DMS114 treated with DMSO at 0.1 percent for 48 hours (cell line): ENCODE measurements at regions not wholly inside any gene's neighbourhood (a gene's known extent, or its start where the extent isn't known, plus 50 kb on each side); places are given as distances from the start of the nearest gene placed in this dataset.
"Not testable (repeated sequence)": the region's sequence is repeated elsewhere in the genome, so short reads cannot be mapped to it uniquely, and the experiment has no call there.

Experiments used
- DNase-seq: peaks from one replicate; lab custom pipeline; 2025; ENCODE audit not compliant: unreplicated experiment; lab: John Stamatoyannopoulos, UW

DNA sequence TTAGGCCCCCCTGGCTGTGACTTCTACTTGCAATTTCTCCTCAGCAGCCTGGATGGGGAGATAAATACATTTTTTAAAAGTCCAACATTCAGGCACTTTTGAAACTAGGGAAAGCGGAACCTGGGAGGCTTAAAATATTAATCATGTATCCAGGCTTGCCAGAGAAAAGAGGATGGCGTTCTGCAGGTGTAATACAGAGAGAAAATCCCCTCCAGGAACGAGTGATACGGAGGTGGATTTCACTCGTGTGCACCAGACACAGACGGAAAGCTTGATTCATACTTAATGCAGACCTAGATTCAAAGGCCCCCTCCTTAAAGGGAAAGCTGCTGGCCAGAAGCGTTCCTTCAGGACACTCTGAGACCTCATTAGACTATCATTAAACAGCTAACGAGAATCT, 354.0 kb upstream of the BOD1L1 start:
- no peak for DNase-seq

DNA sequence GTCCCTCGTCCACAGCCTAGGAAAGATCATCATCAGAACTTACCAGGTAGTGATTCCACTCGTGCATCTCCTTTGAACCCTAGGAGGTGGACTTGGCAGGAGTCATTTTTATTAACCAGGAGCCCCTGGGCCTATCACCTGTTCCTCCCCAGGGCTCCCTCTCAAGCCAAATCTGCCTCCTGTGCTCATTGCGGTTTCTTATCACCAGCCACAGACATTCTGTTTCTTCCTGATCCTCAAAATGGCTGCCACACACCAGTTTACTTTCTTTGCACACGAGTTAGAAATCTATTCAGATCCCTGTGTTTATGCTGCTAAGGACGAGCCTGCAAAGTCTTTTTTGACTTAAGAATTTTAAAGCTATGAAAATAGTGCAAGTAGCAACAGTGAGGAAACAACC, 354.5 kb upstream of the BOD1L1 start:
- no peak for DNase-seq

DNA sequence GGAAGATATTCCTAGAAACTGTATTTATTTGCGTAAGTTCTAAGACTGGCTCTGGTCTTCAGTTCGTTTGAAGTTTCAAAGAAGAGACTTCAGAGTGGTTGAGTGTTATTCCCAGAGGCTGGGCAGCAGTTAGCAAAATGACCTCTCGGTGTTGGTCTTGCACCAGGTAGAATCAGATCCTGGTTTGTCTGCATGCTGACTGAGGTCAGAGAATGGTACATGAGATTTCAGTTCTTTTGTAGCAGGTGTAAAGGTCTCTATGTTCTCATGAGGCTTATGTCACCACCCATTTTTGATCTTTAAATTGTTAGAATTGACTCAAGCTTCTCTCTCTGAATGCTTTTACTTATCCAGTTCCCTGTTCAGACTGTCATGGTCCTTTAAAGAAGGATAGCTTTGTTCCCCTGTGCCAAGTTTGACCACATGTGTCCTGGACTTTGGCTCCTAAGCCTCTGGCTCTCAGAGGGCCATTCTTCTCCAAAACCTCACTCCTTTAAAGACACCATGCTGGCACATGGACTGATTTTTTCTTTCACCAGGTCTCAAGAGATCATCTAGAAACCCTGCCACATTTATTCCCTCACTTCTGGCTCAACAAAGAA, 355.8 kb upstream of the BOD1L1 start:
- DNase-seq: no peak

DNA sequence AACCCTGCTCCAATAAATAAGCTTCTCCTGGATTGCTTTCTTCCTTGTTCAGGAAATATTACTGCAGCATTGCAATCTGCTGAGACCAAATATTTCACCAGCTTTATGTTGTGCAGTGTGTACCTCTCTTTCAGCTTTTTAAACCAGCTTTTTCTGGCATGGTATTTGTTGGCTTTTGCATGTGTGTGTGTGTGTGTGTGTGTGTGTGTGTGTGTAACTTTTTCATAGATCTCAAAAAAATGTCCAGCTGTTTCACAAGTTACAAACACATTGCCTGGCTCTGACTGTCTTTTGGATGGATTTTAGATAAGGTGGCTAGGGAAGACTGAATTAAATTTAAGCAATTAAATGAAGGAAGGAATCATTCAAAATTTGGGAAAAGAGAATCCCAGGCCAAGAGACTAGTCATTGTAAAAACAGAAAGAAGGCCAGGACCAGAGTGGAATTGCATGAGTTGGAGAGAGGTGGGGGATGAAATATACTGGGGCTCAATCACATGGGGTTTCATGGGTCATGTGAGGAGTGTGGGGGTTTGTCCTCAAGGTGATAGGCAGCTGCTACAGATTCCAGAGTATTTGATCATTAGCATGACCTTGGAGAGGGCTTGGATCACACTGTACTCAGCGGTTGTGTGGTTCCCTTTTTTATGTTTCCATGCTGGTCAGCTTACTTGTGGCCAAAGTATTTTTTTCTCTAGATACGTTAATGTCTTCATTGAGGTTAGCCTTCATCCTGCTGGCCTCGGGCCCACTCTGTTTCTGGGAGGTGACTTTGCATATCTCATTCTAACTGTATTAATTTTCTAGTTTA, 357.7 kb upstream of the BOD1L1 start:
- no peak for DNase-seq

DNA sequence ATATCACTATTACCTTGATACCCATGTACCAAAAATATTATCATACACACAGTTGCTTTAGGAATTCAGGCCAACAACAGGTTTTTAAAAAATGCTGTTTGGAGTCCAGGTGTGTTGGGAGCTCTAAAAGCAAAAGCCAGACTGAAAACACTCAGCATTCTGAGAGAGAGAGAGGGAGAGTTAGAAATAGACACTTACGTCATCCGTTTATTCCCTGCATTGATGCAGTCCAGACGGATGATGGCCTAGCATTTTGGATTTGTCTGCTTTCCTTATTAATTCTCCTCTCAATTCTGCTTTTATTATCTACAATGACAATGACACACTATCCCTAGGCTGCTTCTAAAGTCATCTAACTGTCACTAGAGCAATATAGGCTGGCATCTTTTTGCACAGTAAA, 358.3 kb upstream of the BOD1L1 start:
- no peak for DNase-seq

DNA sequence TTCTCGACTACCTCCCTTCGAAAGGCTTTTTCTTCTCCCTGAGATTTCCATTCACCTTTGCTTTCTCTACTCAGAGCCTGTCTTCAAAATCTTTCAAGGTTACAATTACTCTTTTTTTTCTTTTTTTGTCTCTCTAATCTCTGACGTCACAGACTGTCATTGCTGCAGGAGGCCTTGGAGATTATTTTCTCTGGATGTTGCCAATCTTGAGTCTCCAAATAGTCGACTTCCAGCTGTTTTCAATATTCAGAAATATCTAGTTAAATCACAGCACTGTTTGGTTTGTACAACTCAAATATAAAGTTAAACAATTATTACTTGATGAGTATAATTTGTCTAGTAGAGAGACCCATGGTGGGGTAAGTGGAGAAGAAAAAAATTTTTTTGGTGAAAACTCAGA, 359.0 kb upstream of the BOD1L1 start:
- DNase-seq: no peak

- DNase-seq: no peak
These were observed 361.1 kb upstream of the BOD1L1 start for GRCh38 chr4:13988353-13989305.

- DNase-seq: no peak
These were observed 362.0 kb upstream of the BOD1L1 start for GRCh38 chr4:13989501-13989900.

DNA sequence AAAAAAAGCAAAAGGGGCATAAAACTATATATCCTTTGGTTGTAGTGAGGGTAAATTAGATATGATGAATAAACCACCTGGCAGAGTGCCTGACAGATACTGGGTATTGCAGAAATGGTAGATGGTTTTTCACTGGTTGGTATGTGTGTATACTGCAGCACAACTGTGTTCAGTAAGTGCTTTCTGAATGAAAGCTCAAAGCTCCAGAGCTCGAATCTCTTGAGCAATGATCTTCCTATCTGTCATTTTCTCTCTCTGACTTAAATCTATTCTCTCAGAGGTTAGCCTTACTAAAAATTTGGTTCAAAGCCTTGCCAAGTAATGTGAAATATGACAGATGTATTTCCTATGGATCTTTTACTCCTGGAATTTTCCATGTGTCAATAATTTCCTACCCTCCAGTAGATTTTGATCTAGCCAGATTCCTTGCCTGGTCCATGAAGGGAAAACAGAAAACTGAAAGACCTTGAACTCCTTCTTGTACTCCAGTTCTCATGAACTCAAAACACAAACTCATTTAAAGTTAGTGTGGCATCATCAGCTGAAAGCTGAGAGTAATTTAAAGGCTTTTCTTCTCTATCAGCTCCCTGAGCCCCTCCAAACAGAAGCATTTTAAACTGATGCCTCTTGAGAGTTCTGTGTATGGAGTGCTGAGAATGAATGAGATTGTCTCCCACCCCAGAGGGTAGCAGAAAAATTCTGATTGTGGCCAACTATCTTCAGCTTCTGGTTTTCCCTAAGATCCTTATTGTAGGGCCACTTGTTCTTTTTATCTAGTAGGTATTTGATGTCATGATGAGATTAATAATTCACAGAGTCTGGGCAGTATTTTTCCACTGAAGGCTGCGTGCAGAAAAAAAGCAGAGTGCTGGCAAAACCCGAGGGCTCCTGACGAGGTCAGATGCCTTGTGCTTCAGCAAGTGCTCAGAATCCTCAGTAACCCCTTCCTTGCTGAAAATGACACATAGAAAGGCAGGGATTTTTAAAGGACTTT, 363.4 kb upstream of the BOD1L1 start:
- no peak for DNase-seq

DNA sequence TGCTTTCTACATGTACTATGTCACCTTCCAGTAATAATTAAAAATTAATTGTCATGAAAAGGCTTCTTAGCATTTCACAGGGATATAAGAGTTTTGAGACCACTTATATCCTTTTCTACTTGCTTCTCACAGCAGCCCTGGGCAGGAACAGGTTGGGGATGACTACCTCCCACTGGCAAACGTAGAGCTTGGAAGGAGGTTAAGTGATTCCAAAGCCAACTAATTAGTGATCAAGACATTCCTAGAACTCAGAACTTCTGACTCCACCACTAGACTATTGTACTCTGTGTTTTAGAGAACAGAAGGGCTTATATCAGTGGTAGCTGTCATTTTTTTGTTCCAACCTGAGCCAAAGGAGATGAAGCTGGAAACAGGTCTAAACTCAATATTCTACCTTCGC, 364.5 kb upstream of the BOD1L1 start:
- no peak for DNase-seq

DNA sequence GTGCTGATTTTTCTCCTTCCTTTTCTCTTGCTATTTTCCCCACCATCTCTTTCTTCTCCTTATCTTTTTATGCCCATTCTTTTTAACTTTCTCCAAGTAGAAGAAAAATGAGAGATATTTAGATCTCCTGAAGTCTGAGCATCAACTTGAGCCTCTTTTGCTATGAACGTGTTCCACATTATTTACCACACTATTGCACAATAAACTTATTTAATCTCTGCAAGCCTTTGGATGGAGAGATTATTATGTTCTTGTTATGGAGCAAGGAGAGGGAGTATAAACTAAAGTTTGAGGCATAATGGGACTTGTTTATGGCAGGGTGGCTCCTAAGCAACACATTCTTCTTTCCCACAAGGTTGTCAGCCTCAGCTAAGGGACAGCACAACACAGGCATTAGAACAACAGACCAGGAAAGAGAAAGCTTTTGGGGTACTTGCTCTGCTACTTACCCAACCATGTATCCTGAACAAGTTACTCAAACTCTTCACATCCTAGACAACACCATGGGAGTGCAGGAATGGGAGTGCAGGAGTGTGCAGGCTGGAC, 365.5 kb upstream of the BOD1L1 start:
- no peak for DNase-seq

DNA sequence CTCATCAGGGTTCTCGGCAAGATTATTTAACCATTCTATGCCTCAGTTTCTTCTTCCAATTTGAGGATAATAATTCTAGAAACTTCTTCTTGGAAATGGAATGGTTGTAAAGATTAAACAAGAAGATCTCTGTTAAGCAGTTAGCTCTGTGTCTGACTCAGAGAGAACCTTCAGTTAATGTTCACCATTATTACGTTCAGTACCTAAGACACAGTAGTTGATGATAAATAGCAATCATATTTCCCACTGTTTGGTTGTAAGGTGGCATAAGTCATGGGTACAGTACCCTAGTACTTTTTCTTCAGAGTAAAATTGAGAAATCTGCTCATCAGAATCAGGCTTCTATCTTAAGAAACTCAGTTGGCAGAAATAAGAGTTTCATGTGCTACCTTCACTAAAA, 366.5 kb upstream of the BOD1L1 start:
- DNase-seq: no peak

- no peak for DNase-seq
These were observed 371.4 kb upstream of the BOD1L1 start for GRCh38 chr4:13998850-13999445.

DNA sequence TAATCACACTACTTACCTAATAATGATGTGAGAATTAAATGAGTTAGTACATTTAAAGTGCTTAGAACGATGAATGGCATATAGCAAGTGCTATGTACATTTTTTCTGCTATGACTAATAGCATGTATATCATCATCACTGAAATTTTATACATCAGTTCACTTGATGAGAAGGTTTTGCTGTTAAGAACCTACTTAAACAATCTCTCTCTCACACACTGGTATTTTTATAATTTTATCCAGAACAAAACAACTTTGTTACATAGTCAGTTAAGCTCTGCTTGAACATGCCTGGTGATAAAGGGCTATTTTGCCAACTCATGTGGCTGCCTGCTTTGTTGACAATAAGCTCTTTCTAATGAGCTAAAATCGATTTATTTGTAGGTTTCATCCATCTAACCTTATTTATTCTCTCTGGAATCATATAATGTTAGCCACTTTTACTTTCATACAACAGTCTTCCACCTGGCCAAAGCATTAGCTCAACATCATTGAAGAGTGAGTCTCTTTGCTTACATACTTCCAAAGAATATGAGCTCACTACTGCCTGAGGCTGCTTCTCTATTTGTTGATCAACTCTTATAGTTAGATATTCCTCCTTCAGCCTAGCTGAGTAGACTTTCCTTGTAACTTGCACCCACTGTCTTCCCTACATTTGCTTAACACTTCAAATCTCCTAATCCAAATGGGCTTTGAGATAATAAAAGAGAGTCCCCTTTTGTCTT, 372.7 kb upstream of the BOD1L1 start:
- DNase-seq: no peak

DNA sequence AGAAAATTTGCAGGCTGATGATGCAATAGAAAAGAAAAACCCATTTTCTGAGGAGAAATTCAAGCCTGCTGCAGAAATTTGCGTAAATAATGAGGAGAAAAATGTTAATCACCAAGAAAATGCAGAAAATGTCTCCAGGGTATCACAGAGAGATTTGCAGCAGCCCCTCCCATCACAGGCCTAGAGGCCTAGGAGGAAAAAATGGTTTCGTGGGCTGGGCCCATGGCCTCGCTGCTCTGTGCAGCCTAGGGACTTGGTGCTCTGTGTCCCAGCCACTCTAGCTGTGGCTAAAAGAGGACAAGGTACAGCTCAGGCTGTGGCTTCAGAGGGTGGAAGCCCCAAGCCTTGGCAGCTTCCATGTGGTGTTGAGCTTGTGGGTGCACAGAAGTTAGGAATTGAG, 374.8 kb upstream of the BOD1L1 start:
- DNase-seq: not testable (repeated sequence)

- no peak for DNase-seq
These were observed 381.0 kb upstream of the BOD1L1 start for GRCh38 chr4:14008494-14008893.

DNA sequence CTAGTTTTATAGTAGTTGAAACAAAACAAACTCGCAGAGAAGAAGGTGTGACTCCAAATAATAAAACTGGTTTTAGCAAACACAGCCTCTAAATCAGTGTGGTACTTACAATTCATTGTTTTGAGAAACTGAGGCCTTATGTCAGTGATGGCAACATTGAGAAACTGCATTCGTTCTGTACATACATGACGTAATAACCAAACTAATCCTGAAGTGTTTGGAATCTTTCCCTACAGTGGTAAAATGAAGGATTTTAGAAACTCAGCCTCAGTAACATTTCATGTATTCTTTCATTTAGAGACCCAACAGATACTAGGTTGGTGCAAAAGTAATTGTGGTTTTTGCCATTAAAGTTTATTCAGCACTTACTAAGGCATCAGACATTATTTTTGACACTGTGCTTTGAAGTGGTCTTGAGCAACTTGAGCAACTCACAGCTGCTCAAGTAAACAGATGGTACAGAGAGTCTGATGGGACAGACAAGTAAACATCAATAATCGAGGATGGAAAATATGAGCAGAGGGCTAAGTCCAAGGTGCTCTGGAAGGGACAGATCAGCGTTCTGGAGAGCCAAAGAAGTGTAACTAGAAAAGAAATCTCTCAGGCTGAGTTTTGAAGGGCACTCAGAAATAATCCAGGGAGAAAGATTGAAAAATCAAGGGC, 390.8 kb upstream of the BOD1L1 start:
- DNase-seq: no peak

GRCh38 chr4:14022456-14022855, 394.9 kb upstream of the BOD1L1 start:
- no peak for DNase-seq

GRCh38 chr4:14023036-14023435, 395.5 kb upstream of the BOD1L1 start:
- no peak for DNase-seq
